ENCODE measurements at regions not wholly inside any gene's neighbourhood (a gene's known extent, or its start where the extent isn't known, plus 50 kb on each side); places are given as distances from the start of the nearest gene placed in this dataset.

DNA sequence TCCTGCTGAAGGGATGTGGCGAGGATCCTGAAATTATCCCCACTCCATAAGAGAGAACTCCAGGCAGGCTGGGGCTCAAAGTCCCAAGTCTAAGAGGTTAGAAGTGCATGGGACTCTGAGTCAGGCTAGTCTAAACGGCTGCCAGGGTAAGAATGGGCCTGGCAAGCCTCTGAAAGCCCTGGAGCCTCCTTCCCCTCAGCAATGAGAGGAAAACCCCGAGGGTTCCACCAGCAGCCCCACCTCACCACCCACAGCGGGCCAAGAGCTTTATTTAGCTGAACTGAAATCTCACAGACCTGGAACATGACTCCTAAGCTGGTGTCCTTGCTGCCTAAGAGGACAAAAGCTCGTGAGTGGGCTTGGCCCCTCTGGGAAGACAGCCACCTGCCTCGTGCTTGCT is 135.5 kb downstream of the SEC61B start (continued):
- TF ChIP-seq, protein P1, sequence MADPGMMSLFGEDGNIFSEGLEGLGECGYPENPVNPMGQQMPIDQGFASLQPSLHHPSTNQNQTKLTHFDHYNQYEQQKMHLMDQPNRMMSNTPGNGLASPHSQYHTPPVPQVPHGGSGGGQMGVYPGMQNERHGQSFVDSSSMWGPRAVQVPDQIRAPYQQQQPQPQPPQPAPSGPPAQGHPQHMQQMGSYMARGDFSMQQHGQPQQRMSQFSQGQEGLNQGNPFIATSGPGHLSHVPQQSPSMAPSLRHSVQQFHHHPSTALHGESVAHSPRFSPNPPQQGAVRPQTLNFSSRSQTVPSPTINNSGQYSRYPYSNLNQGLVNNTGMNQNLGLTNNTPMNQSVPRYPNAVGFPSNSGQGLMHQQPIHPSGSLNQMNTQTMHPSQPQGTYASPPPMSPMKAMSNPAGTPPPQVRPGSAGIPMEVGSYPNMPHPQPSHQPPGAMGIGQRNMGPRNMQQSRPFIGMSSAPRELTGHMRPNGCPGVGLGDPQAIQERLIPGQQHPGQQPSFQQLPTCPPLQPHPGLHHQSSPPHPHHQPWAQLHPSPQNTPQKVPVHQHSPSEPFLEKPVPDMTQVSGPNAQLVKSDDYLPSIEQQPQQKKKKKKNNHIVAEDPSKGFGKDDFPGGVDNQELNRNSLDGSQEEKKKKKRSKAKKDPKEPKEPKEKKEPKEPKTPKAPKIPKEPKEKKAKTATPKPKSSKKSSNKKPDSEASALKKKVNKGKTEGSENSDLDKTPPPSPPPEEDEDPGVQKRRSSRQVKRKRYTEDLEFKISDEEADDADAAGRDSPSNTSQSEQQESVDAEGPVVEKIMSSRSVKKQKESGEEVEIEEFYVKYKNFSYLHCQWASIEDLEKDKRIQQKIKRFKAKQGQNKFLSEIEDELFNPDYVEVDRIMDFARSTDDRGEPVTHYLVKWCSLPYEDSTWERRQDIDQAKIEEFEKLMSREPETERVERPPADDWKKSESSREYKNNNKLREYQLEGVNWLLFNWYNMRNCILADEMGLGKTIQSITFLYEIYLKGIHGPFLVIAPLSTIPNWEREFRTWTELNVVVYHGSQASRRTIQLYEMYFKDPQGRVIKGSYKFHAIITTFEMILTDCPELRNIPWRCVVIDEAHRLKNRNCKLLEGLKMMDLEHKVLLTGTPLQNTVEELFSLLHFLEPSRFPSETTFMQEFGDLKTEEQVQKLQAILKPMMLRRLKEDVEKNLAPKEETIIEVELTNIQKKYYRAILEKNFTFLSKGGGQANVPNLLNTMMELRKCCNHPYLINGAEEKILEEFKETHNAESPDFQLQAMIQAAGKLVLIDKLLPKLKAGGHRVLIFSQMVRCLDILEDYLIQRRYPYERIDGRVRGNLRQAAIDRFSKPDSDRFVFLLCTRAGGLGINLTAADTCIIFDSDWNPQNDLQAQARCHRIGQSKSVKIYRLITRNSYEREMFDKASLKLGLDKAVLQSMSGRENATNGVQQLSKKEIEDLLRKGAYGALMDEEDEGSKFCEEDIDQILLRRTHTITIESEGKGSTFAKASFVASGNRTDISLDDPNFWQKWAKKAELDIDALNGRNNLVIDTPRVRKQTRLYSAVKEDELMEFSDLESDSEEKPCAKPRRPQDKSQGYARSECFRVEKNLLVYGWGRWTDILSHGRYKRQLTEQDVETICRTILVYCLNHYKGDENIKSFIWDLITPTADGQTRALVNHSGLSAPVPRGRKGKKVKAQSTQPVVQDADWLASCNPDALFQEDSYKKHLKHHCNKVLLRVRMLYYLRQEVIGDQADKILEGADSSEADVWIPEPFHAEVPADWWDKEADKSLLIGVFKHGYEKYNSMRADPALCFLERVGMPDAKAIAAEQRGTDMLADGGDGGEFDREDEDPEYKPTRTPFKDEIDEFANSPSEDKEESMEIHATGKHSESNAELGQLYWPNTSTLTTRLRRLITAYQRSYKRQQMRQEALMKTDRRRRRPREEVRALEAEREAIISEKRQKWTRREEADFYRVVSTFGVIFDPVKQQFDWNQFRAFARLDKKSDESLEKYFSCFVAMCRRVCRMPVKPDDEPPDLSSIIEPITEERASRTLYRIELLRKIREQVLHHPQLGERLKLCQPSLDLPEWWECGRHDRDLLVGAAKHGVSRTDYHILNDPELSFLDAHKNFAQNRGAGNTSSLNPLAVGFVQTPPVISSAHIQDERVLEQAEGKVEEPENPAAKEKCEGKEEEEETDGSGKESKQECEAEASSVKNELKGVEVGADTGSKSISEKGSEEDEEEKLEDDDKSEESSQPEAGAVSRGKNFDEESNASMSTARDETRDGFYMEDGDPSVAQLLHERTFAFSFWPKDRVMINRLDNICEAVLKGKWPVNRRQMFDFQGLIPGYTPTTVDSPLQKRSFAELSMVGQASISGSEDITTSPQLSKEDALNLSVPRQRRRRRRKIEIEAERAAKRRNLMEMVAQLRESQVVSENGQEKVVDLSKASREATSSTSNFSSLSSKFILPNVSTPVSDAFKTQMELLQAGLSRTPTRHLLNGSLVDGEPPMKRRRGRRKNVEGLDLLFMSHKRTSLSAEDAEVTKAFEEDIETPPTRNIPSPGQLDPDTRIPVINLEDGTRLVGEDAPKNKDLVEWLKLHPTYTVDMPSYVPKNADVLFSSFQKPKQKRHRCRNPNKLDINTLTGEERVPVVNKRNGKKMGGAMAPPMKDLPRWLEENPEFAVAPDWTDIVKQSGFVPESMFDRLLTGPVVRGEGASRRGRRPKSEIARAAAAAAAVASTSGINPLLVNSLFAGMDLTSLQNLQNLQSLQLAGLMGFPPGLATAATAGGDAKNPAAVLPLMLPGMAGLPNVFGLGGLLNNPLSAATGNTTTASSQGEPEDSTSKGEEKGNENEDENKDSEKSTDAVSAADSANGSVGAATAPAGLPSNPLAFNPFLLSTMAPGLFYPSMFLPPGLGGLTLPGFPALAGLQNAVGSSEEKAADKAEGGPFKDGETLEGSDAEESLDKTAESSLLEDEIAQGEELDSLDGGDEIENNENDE (IDR thresholded peaks at IDR 0.05; ENCODE audit: insufficient replicate concordance, low read length), result no peak
- TF ChIP-seq CEBPB (IDR thresholded peaks at IDR 0.05; ENCODE audit: low read depth, low read length) (no peak), RNF2 (IDR thresholded peaks at IDR 0.05; ENCODE audit: borderline replicate concordance, low read depth, low read length, missing control alignments, poor library complexity, severe bottlenecking) (no peak), SP2 (IDR thresholded peaks at IDR 0.05; ENCODE audit: low read length) (no peak), SAP30 (IDR thresholded peaks at IDR 0.05; ENCODE audit: insufficient read depth, insufficient replicate concordance, low read length) (no peak), NANOG (IDR thresholded peaks at IDR 0.05; ENCODE audit: insufficient read depth, low read depth, low read length, poor library complexity, severe bottlenecking) (no peak), TBP (IDR thresholded peaks at IDR 0.05; ENCODE audit: low read depth, low read length) (no peak), SUZ12 (IDR thresholded peaks at IDR 0.05; ENCODE audit: low read length) (no peak), RAD21 (IDR thresholded peaks at IDR 0.05 in 1 of 2, conservative IDR thresholded peaks at IDR 0.05 in 1 of 2; ENCODE audit: low read depth in 2 of 2, low read length in 2 of 2) (no peak), EGR1 (IDR thresholded peaks at IDR 0.05; ENCODE audit: borderline replicate concordance, low read depth, low read length) (no peak)
